Skeletal muscle cell (primary cell): ENCODE measurements at regions not wholly inside any gene's neighbourhood (a gene's known extent, or its start where the extent isn't known, plus 50 kb on each side); places are given as distances from the start of the nearest gene placed in this dataset.
"Not testable (repeated sequence)": the region's sequence is repeated elsewhere in the genome, so short reads cannot be mapped to it uniquely, and the experiment has no call there.

Experiments
- DNase-seq: peaks from one replicate; pipeline ENCODE4 v3.0.0-alpha.2; 2010; ENCODE audit warnings: low read depth
- H3K4me3 ChIP-seq: 2 replicates; pipeline ENCODE4 v1.5.1; 2011; ENCODE audit warnings: low read depth, mild to moderate bottlenecking, control low read depth, low read length, moderate library complexity

- no peak for DNase-seq
- H3K4me3 ChIP-seq, result no peak overlapping the region
Observed at GRCh38 chr3:193822492-193823212, 229.6 kb downstream of the OPA1 start.

GRCh38 chr3:193823213-193823605 lies 230.2 kb downstream of the OPA1 start:
- not testable (repeated sequence) for H3K4me3 ChIP-seq, DNase-seq

- no peak for DNase-seq
- H3K4me3 ChIP-seq, result no peak overlapping the region
Observed at GRCh38 chr3:193824365-193824764, 231.4 kb downstream of the OPA1 start.

GRCh38 chr3:193825617-193826016 lies 232.6 kb downstream of the OPA1 start:
- no peak overlapping the region for H3K4me3 ChIP-seq
- DNase-seq, result no peak

GRCh38 chr3:193826159-193826795 lies 233.3 kb downstream of the OPA1 start:
- DNase-seq, result no peak

GRCh38 chr3:193827040-193827669 lies 234.1 kb downstream of the OPA1 start:
- DNase-seq, result no peak
- H3K4me3 ChIP-seq, result no peak overlapping the region

More at GRCh38 chr3:193826159-193826795, 233.3 kb downstream of the OPA1 start:
- no peak overlapping the region for H3K4me3 ChIP-seq

- no peak for DNase-seq
- no peak overlapping the region for H3K4me3 ChIP-seq
Observed at GRCh38 chr3:193827871-193828270, 234.9 kb downstream of the OPA1 start.

GRCh38 chr3:193828477-193828876 lies 235.5 kb downstream of the OPA1 start:
- H3K4me3 ChIP-seq, result no peak overlapping the region
- no peak for DNase-seq

GRCh38 chr3:193829781-193830180 lies 236.8 kb downstream of the OPA1 start:
- H3K4me3 ChIP-seq, result no peak overlapping the region
- DNase-seq, result peak; percentile 14

GRCh38 chr3:193830791-193831191 lies 237.8 kb downstream of the OPA1 start:
- no peak overlapping the region for H3K4me3 ChIP-seq
- no peak for DNase-seq

GRCh38 chr3:193831495-193832455 lies 238.8 kb downstream of the OPA1 start:
- no peak for DNase-seq
- H3K4me3 ChIP-seq, result no peak overlapping the region

- DNase-seq, result no peak
- H3K4me3 ChIP-seq, result no peak overlapping the region
Observed at GRCh38 chr3:193832833-193833413, 239.9 kb downstream of the OPA1 start.

GRCh38 chr3:193833592-193833991 lies 240.6 kb downstream of the OPA1 start:
- no peak overlapping the region for H3K4me3 ChIP-seq
- no peak for DNase-seq

- no peak for DNase-seq
Observed at GRCh38 chr3:193835414-193835813, 242.4 kb downstream of the OPA1 start.

GRCh38 chr3:193836511-193836910 lies 243.5 kb downstream of the OPA1 start:
- no peak for DNase-seq
- H3K4me3 ChIP-seq, result no peak overlapping the region

More at GRCh38 chr3:193835414-193835813, 242.4 kb downstream of the OPA1 start:
- no peak overlapping the region for H3K4me3 ChIP-seq

- no peak overlapping the region for H3K4me3 ChIP-seq
- DNase-seq, result no peak
Observed at GRCh38 chr3:193836918-193837317, 243.9 kb downstream of the OPA1 start.

- DNase-seq, result no peak
- no peak overlapping the region for H3K4me3 ChIP-seq
Observed at GRCh38 chr3:193837347-193837827, 244.4 kb downstream of the OPA1 start.

GRCh38 chr3:193840111-193840641 lies 247.2 kb downstream of the OPA1 start:
- no peak overlapping the region for H3K4me3 ChIP-seq
- DNase-seq, result no peak

GRCh38 chr3:193841581-193841980 lies 248.6 kb downstream of the OPA1 start:
- DNase-seq, result no peak
- no peak overlapping the region for H3K4me3 ChIP-seq
